H1 (cell line): ENCODE measurements at regions not wholly inside any gene's neighbourhood (a gene's known extent, or its start where the extent isn't known, plus 50 kb on each side); places are given as distances from the start of the nearest gene placed in this dataset.

ENCODE experiments used
- CTCF ChIA-PET: fragments of 300-600 bp; sonication (Branson Sonifier 250); formaldehyde crosslinking; loops from one replicate; lab custom pipeline; 2021; ENCODE audit not compliant: partially characterized antibody; lab: Charles Lee
- POLR2A ChIA-PET: fragments of 300-600 bp; sonication (Branson Sonifier 250); formaldehyde crosslinking; loops from one replicate; lab custom pipeline; 2021; ENCODE audit warnings: inconsistent platforms; ENCODE audit not compliant: partially characterized antibody; lab: Charles Lee
- DNase-seq, 2 experiments: peaks; one replicate each; pipeline versions ENCODE4 v3.0.0 to v3.0.0-alpha.2; 2010 to 2022; ENCODE audit warnings: low spot score in 2 of 2, low read depth in 1 of 2, mixed read lengths in 1 of 2
- FAIRE-seq: peaks from 2 replicates; lab custom pipeline; 2011; peaks lifted over from hg19 to GRCh38; lab: Jason Lieb, UNC
- H2AFZ ChIP-seq: 2 replicates; pipeline ENCODE4 v1.8.1; 2012; ENCODE audit warnings: low read length, inconsistent platforms
- H2AK5ac ChIP-seq: 2 replicates; pipeline ENCODE4 v1.6.1; 2013; ENCODE audit warnings: low read depth, low read length
- H2BK120ac ChIP-seq: replicated peaks from 2 replicates; pipeline ENCODE3; 2013; ENCODE audit warnings: low read depth, low read length, inconsistent platforms
- H2BK12ac ChIP-seq: 2 replicates; pipeline ENCODE4 v1.6.1; 2013; ENCODE audit warnings: low read depth, low read length
- H2BK15ac ChIP-seq: 2 replicates; pipeline ENCODE4 v1.6.1; 2013; ENCODE audit warnings: low read length
- H2BK20ac ChIP-seq: 2 replicates; pipeline ENCODE4 v1.6.1; 2013; ENCODE audit warnings: low read length
- H2BK5ac ChIP-seq: 2 replicates; pipeline ENCODE4 v1.6.1; 2013; ENCODE audit warnings: low read depth, low read length
- H3K14ac ChIP-seq: 2 replicates; pipeline ENCODE4 v1.6.1; 2013; ENCODE audit warnings: inconsistent platforms; ENCODE audit not compliant: insufficient read length
- H3K18ac ChIP-seq: 2 replicates; pipeline ENCODE4 v1.6.1; 2013; ENCODE audit warnings: low read length; ENCODE audit errors: extremely low read depth
- H3K23ac ChIP-seq: 2 replicates; pipeline ENCODE4 v1.6.1; 2013; ENCODE audit warnings: inconsistent platforms; ENCODE audit not compliant: insufficient read length
- H3K23me2 ChIP-seq: 2 replicates; pipeline ENCODE4 v1.6.1; 2013; ENCODE audit warnings: low read depth, low read length
- H3K27ac ChIP-seq: 2 replicates; pipeline ENCODE4 v1.6.1; 2011; ENCODE audit warnings: low read depth, low read length, inconsistent platforms
- H3K27me3 ChIP-seq, 4 experiments: replicated peaks in 1 of 4; 1 replicate in 1 of 4; 2 replicates in 3 of 4; pipeline versions ENCODE4 v1.6.1 to v1.8.1; 2011 to 2013; ENCODE audit warnings: low read length in 3 of 4, mild to moderate bottlenecking in 3 of 4, inconsistent platforms in 2 of 4, mixed read lengths in 2 of 4, moderate library complexity in 1 of 4; ENCODE audit not compliant: control insufficient read depth in 3 of 4, insufficient read depth in 3 of 4; ENCODE audit errors: extremely low read depth in 1 of 4
- H3K36me3 ChIP-seq, 4 experiments: 2 replicates each; pipeline versions ENCODE4 v1.6.1 to v1.8.1; 2011 to 2013; ENCODE audit warnings: mild to moderate bottlenecking in 4 of 4, low read length in 3 of 4, moderate library complexity in 2 of 4, control low read depth in 1 of 4, inconsistent platforms in 1 of 4; ENCODE audit not compliant: insufficient read depth in 4 of 4, control insufficient read depth in 2 of 4
- H3K4ac ChIP-seq: replicated peaks from 2 replicates; pipeline ENCODE3; 2013; ENCODE audit warnings: low read length, low read depth, mixed read lengths, inconsistent platforms; ENCODE audit not compliant: insufficient read length
- H3K4me1 ChIP-seq, 4 experiments: replicated peaks in 1 of 4; 1 replicate in 1 of 4; 2 replicates in 3 of 4; pipeline versions ENCODE4 v1.6.1 to v1.8.1; 2011 to 2013; ENCODE audit warnings: low read length in 3 of 4, inconsistent platforms in 2 of 4, mixed read lengths in 1 of 4; ENCODE audit not compliant: insufficient read depth in 4 of 4, control insufficient read depth in 3 of 4
- H3K4me2 ChIP-seq, 2 experiments: 2 replicates each; pipeline versions ENCODE4 v1.6.1 to v1.8.1; 2011 to 2013; ENCODE audit warnings: low read depth in 2 of 2, low read length in 2 of 2, control low read depth in 1 of 2, inconsistent platforms in 1 of 2, mild to moderate bottlenecking in 1 of 2; ENCODE audit not compliant: insufficient read depth in 1 of 2
- H3K4me3 ChIP-seq, 4 experiments: fragments of 200-600, 300-600 bp in 1 of 4; sonication (generic), shearing (Covaris generic), sonication (Bioruptor Twin) in 1 of 4; 2 replicates each; pipeline versions ENCODE4 v1.5.1 to v1.8.1; 2011 to 2016; ENCODE audit warnings: low read length in 4 of 4, low read depth in 3 of 4, control low read depth in 2 of 4, inconsistent platforms in 2 of 4, mild to moderate bottlenecking in 2 of 4, mixed read lengths in 1 of 4, moderate library complexity in 1 of 4; ENCODE audit not compliant: insufficient read depth in 2 of 4; ENCODE audit errors: extremely low read depth in 1 of 4
- H3K56ac ChIP-seq: replicated peaks from 2 replicates; pipeline ENCODE3; 2013; ENCODE audit warnings: low read depth, mild to moderate bottlenecking, mixed read lengths, low read length, inconsistent platforms; ENCODE audit not compliant: insufficient read length
- H3K79me1 ChIP-seq: 2 replicates; pipeline ENCODE4 v1.6.1; 2013; ENCODE audit warnings: low read depth, low read length, control low read depth
- H3K79me2 ChIP-seq, 2 experiments: 2 replicates each; pipeline versions ENCODE4 v1.6.1 to v1.8.1; 2012 to 2013; ENCODE audit warnings: low read length in 2 of 2, mild to moderate bottlenecking in 2 of 2, inconsistent platforms in 1 of 2; ENCODE audit not compliant: insufficient read depth in 2 of 2, control insufficient read depth in 1 of 2
- H3K9ac ChIP-seq, 4 experiments: replicated peaks in 1 of 4; 1 replicate in 1 of 4; 2 replicates in 3 of 4; pipeline versions ENCODE4 v1.6.1 to v1.8.1; 2011 to 2013; ENCODE audit warnings: low read depth in 3 of 4, low read length in 3 of 4, control low read depth in 2 of 4, mild to moderate bottlenecking in 2 of 4, moderate library complexity in 2 of 4, inconsistent platforms in 1 of 4; ENCODE audit errors: extremely low read depth in 1 of 4
- H3K9me3 ChIP-seq, 2 experiments: 2 replicates each; pipeline versions ENCODE4 v1.6.1 to v1.8.1; 2012 to 2013; ENCODE audit warnings: mild to moderate bottlenecking in 2 of 2, moderate library complexity in 2 of 2, control low read depth in 1 of 2, inconsistent platforms in 1 of 2, low read depth in 1 of 2, low read length in 1 of 2, mixed read lengths in 1 of 2; ENCODE audit not compliant: insufficient read depth in 2 of 2
- H4K20me1 ChIP-seq, 2 experiments: replicated peaks in 1 of 2; 2 replicates each; pipeline versions ENCODE3 to v1.8.1; 2011 to 2013; ENCODE audit warnings: inconsistent platforms in 2 of 2, low read length in 2 of 2, mild to moderate bottlenecking in 1 of 2; ENCODE audit not compliant: insufficient read depth in 2 of 2, control insufficient read depth in 1 of 2
- H4K5ac ChIP-seq: 2 replicates; pipeline ENCODE4 v1.6.1; 2013; ENCODE audit warnings: low read length, low read depth, mixed read lengths, inconsistent platforms; ENCODE audit not compliant: insufficient read length
- H4K8ac ChIP-seq: 2 replicates; pipeline ENCODE4 v1.8.0; 2013; ENCODE audit warnings: mild to moderate bottlenecking, moderate library complexity, low read length, inconsistent platforms; ENCODE audit not compliant: insufficient read depth; ENCODE audit errors: extremely low read depth
- H4K91ac ChIP-seq: replicated peaks from 2 replicates; pipeline ENCODE3; 2013; ENCODE audit warnings: low read length, mixed read lengths, inconsistent platforms; ENCODE audit not compliant: insufficient read length
- ASH2L ChIP-seq: fragments of 200-600, 300-600 bp; sonication (generic); IDR thresholded peaks from one replicate; pipeline ENCODE4 v1.7.1; 2017; ENCODE audit warnings: low read length
- WGBS, 2 experiments: shearing (Covaris generic) in 1 of 2; methylation state at CpG; one replicate each; pipeline versions ENCODE4 v1.1.6 to v1.1.7; 2013 to 2015; ENCODE audit warnings: low lambda C conversion rate in 2 of 2, mixed read lengths in 2 of 2, inconsistent platforms in 1 of 2, low coverage in 1 of 2, missing lambda C conversion rate in 1 of 2; ENCODE audit not compliant: insufficient replicate concordance in 2 of 2, insufficient coverage in 1 of 2, insufficient read length in 1 of 2; ENCODE audit errors: extremely low coverage in 1 of 2, missing lambda C conversion rate in 1 of 2; 5-methylcytosine and 5-hydroxymethylcytosine counted together

DNA sequence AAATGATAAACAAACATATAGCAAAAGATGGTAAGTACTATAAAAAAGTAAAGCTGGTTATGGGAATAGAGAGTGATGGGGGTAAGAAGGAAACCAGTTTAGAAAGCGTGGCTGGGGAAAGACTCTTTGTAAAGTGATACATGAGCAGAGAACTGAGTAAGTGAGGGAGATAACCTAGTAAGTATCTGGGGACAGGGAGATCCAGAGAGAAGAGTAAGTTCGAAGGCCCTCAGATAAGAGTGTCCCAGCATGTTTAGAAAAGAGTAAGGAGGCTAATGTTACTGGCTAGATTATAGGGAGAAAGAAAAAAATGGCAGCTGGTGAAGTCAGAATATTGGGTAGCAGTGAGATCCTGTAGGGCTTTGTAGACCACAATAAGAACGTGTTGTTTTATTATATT lies 50.7 kb upstream of the HBS1L start:
- no peak for TF ChIP-seq ASH2L
- TF ChIP-seq, all 59 proteins: peak for 0
- Histone ChIP-seq H2BK15ac (no peak overlapping the region), H3K18ac (no peak overlapping the region), H2AK5ac (no peak overlapping the region), H4K91ac (no peak overlapping the region), H3K27me3 (peaks cover 0 to 1% (median 0%) of the 10 kb centered on the region in 4 experiments; a peak in 1 of 7 replicates), H2BK20ac (no peak overlapping the region), H3K36me3 (no peaks in the 10 kb centered on the region), H3K79me2 (no peaks in the 10 kb centered on the region), H2BK5ac (no peak overlapping the region), H3K4me3 (no peak overlapping the region), H3K4me1 (no peaks in the 10 kb centered on the region), H3K4me2 (no peak overlapping the region), H2BK12ac (no peak overlapping the region), H3K56ac (no peak overlapping the region), H3K9me3 (no peaks in the 10 kb centered on the region), H3K23ac (no peak overlapping the region), H2AFZ (no peak overlapping the region), H3K79me1 (no peaks in the 10 kb centered on the region), H2BK120ac (no peak overlapping the region), H4K8ac (no peak overlapping the region), H3K14ac (no peak overlapping the region), H4K20me1 (no peaks in the 10 kb centered on the region), H4K5ac (no peak overlapping the region), H3K9ac (no peak overlapping the region), H3K4ac (no peak overlapping the region), H3K27ac (no peak overlapping the region), H3K23me2 (no peaks in the 10 kb centered on the region)
- POLR2A ChIA-PET: no interaction called here
- no peak for FAIRE-seq
- DNase-seq: no peak
- CTCF ChIA-PET: interaction anchor here (0.6 to 0.8 kb wide), 2 partner anchors 14 to 239 kb away, joined by 3 read pairs; no protein-coding TSS in a partner anchor
- WGBS, 2 experiments: 89% methylated on average over 3 of the region's 3 CpGs; no CpG with 5 or more reads in 1 of the 2 experiments
